ENCODE measurements at regions not wholly inside any gene's neighbourhood (a gene's known extent, or its start where the extent isn't known, plus 50 kb on each side); places are given as distances from the start of the nearest gene placed in this dataset.

DNA sequence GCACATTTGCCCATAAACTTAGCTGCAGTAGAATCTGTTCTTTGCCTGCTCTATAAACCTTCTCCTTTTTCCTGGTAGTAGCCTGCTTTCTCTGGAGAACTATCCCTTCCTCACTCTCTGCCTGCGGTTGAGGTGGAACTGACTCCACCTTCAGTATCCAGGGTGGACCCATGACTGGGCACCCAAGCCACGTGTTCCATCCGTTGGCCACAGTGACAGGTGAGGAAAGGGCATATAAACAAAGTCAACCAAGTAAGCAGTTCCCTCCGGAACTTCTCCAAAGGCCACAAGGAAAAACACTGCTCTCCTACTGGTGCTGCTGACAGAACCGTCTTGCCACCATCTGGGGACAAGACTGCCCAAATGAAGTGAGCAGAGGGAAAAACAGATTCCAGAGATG, 218.8 kb downstream of the TFAP2A start:
- TF ChIP-seq, protein P1, sequence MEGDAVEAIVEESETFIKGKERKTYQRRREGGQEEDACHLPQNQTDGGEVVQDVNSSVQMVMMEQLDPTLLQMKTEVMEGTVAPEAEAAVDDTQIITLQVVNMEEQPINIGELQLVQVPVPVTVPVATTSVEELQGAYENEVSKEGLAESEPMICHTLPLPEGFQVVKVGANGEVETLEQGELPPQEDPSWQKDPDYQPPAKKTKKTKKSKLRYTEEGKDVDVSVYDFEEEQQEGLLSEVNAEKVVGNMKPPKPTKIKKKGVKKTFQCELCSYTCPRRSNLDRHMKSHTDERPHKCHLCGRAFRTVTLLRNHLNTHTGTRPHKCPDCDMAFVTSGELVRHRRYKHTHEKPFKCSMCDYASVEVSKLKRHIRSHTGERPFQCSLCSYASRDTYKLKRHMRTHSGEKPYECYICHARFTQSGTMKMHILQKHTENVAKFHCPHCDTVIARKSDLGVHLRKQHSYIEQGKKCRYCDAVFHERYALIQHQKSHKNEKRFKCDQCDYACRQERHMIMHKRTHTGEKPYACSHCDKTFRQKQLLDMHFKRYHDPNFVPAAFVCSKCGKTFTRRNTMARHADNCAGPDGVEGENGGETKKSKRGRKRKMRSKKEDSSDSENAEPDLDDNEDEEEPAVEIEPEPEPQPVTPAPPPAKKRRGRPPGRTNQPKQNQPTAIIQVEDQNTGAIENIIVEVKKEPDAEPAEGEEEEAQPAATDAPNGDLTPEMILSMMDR (conservative IDR thresholded peaks at IDR 0.05; ENCODE audit: low read depth, low read length): no peak
- no peak for TF ChIP-seq EZH2phosphoT487 (IDR thresholded peaks at IDR 0.05; ENCODE audit: borderline replicate concordance, low read length)

Data from PC-3 (cell line).